ENCODE measurements at regions not wholly inside any gene's neighbourhood (a gene's known extent, or its start where the extent isn't known, plus 50 kb on each side); places are given as distances from the start of the nearest gene placed in this dataset.

- Histone ChIP-seq H4K8ac (replicated peaks; ENCODE audit: insufficient read length, low read depth, low read length) (no peak overlapping the region), H4K20me1 (ENCODE audit: control insufficient read depth, insufficient read depth, insufficient read length) (no peaks in the 10 kb centered on the region), H3K9me3 (ENCODE audit: control insufficient read depth, low read depth, low read length) (no peaks in the 10 kb centered on the region), H3K23ac (ENCODE audit: insufficient read length, low read depth, low read length) (no peak overlapping the region), H3K27ac (ENCODE audit: insufficient read length, low read depth, low read length) (no peak overlapping the region), H3K23me2 (ENCODE audit: insufficient read length, low read depth, low read length, poor library complexity, severe bottlenecking) (no peaks in the 10 kb centered on the region), H2AK5ac (ENCODE audit: insufficient read length, low read length) (no peak overlapping the region), H3K9ac (ENCODE audit: extremely low read depth, insufficient read length, low read length) (no peak overlapping the region), H2AFZ (ENCODE audit: low read length) (no peak overlapping the region), H3T11ph (ENCODE audit: low read length) (no peak overlapping the region), H4K91ac (ENCODE audit: insufficient read length, low read depth, low read length) (no peak overlapping the region), H2BK20ac (ENCODE audit: low read depth, low read length, poor library complexity, severe bottlenecking) (no peak overlapping the region), H2BK120ac (ENCODE audit: low read depth, low read length, poor library complexity, severe bottlenecking) (no peak overlapping the region), H3K56ac (ENCODE audit: insufficient read length, low read depth, low read length) (no peak overlapping the region), H3K79me1 (ENCODE audit: insufficient read depth, low read depth, low read length, poor library complexity, severe bottlenecking) (no peaks in the 10 kb centered on the region), H4K5ac (ENCODE audit: insufficient read length, low read depth, low read length) (no peak overlapping the region), H3K4ac (ENCODE audit: low read depth, low read length) (no peak overlapping the region), H2BK5ac (ENCODE audit: insufficient read length, low read length) (no peak overlapping the region), H3K79me2 (ENCODE audit: insufficient read depth, low read length) (no peaks in the 10 kb centered on the region), H2BK12ac (ENCODE audit: insufficient read length, low read depth, low read length) (no peak overlapping the region), H3K27me3 (ENCODE audit: insufficient read depth, low read length) (no peaks in the 10 kb centered on the region), H3K14ac (ENCODE audit: insufficient read depth, low read length) (no peak overlapping the region), H3K4me1 (ENCODE audit: insufficient read depth, low read length) (no peaks in the 10 kb centered on the region), H3K18ac (ENCODE audit: insufficient read length, low read depth, low read length) (no peak overlapping the region), H2BK15ac (ENCODE audit: low read depth, low read length) (no peak overlapping the region), H3K4me2 (ENCODE audit: insufficient read depth, insufficient read length, low read length) (no peak overlapping the region)
- Mint-ChIP-seq H3K36me3 (ENCODE audit: insufficient read depth in 1 of 3, low read depth in 3 of 3) (no peaks in the 10 kb centered on the region), H3K27ac (no peak overlapping the region), H3K27me3 (ENCODE audit: low read depth) (no peaks in the 10 kb centered on the region), H3K9me3 (no peaks in the 10 kb centered on the region), H3K4me1 (peaks cover 2% of the 10 kb centered on the region in 2 experiments; a peak in 3 of 4 replicates), H3K4me3 (no peak overlapping the region)
- no CpG with 5 or more reads among the region's 1 CpG for WGBS (ENCODE audit: extremely low coverage, insufficient read length, low lambda C conversion rate)
- DNase-seq, result no peak
- TF ChIP-seq CTCF (conservative IDR thresholded peaks at IDR 0.05), result peak; percentile 47; the same call in 2 of the 3 replicates
Observed at GRCh38 chr12:17352164-17352563, 737.8 kb downstream of the RERGL start.
